ENCODE measurements at regions not wholly inside any gene's neighbourhood (a gene's known extent, or its start where the extent isn't known, plus 50 kb on each side); places are given as distances from the start of the nearest gene placed in this dataset.

GRCh38 chr5:143511736-143512135 lies 108.2 kb upstream of the NR3C1 start:
- Histone ChIP-seq H3K27ac (ENCODE audit: low read depth, low read length) (no peak overlapping the region), H3K4me1 (ENCODE audit: control insufficient read depth, low read length) (peaks cover 13% of the 10 kb centered on the region), H3K4me3 (ENCODE audit: low read length) (no peak overlapping the region), H4K20me1 (ENCODE audit: control insufficient read depth, insufficient read depth, low read depth, low read length) (no peaks in the 10 kb centered on the region), H3K36me3 (ENCODE audit: control insufficient read depth, low read length) (no peaks in the 10 kb centered on the region), H3K4me2 (ENCODE audit: low read length) (no peak overlapping the region), H3K9me2 (replicated peaks; ENCODE audit: control insufficient read depth, low read length) (no peaks in the 10 kb centered on the region), H3F3A (ENCODE audit: control insufficient read depth, insufficient read depth) (no peaks in the 10 kb centered on the region), H3K27me3 (ENCODE audit: control insufficient read depth, low read length) (no peaks in the 10 kb centered on the region), H3K79me2 (ENCODE audit: control insufficient read depth, low read length) (no peaks in the 10 kb centered on the region), H3K9me3 (ENCODE audit: control insufficient read depth, insufficient read depth, low read length) (no peaks in the 10 kb centered on the region)
- TF ChIP-seq EZH2phosphoT487 (IDR thresholded peaks at IDR 0.05; ENCODE audit: borderline replicate concordance, low read length): no peak
- no peak for TF ChIP-seq CTCF (IDR thresholded peaks at IDR 0.05; ENCODE audit: low read depth, low read length, poor library complexity, severe bottlenecking)

GRCh38 chr5:143509758-143510221 lies 106.3 kb upstream of the NR3C1 start:
- Histone ChIP-seq H4K20me1 (ENCODE audit: control insufficient read depth, insufficient read depth, low read depth, low read length) (no peaks in the 10 kb centered on the region), H3K4me3 (ENCODE audit: low read length) (no peak overlapping the region), H3K27ac (ENCODE audit: low read depth, low read length) (no peak overlapping the region), H3K27me3 (ENCODE audit: control insufficient read depth, low read length) (no peaks in the 10 kb centered on the region), H3K79me2 (ENCODE audit: control insufficient read depth, low read length) (no peaks in the 10 kb centered on the region), H3K9me2 (replicated peaks; ENCODE audit: control insufficient read depth, low read length) (no peaks in the 10 kb centered on the region), H3K4me1 (ENCODE audit: control insufficient read depth, low read length) (peaks cover 4% of the 10 kb centered on the region; the same call in 1 of the 2 replicates), H3K4me2 (ENCODE audit: low read length) (no peak overlapping the region), H3K36me3 (ENCODE audit: control insufficient read depth, low read length) (no peaks in the 10 kb centered on the region), H3F3A (ENCODE audit: control insufficient read depth, insufficient read depth) (no peaks in the 10 kb centered on the region), H3K9me3 (ENCODE audit: control insufficient read depth, insufficient read depth, low read length) (no peaks in the 10 kb centered on the region)
- no peak for TF ChIP-seq EZH2phosphoT487 (IDR thresholded peaks at IDR 0.05; ENCODE audit: borderline replicate concordance, low read length)
- TF ChIP-seq CTCF (IDR thresholded peaks at IDR 0.05; ENCODE audit: low read depth, low read length, poor library complexity, severe bottlenecking): no peak

GRCh38 chr5:143506836-143507552 lies 103.5 kb upstream of the NR3C1 start:
- Histone ChIP-seq H3K79me2 (ENCODE audit: control insufficient read depth, low read length) (no peaks in the 10 kb centered on the region), H3K9me2 (replicated peaks; ENCODE audit: control insufficient read depth, low read length) (no peaks in the 10 kb centered on the region), H3K4me2 (ENCODE audit: low read length) (no peak overlapping the region), H3K9me3 (ENCODE audit: control insufficient read depth, insufficient read depth, low read length) (no peaks in the 10 kb centered on the region), H3K27ac (ENCODE audit: low read depth, low read length) (no peak overlapping the region), H3F3A (ENCODE audit: control insufficient read depth, insufficient read depth) (no peaks in the 10 kb centered on the region), H3K4me1 (ENCODE audit: control insufficient read depth, low read length) (peaks cover 4% of the 10 kb centered on the region; the same call in 1 of the 2 replicates), H3K36me3 (ENCODE audit: control insufficient read depth, low read length) (no peaks in the 10 kb centered on the region), H4K20me1 (ENCODE audit: control insufficient read depth, insufficient read depth, low read depth, low read length) (no peaks in the 10 kb centered on the region), H3K27me3 (ENCODE audit: control insufficient read depth, low read length) (no peaks in the 10 kb centered on the region), H3K4me3 (ENCODE audit: low read length) (no peak overlapping the region)
- TF ChIP-seq CTCF (IDR thresholded peaks at IDR 0.05; ENCODE audit: low read depth, low read length, poor library complexity, severe bottlenecking) (no peak), EZH2phosphoT487 (IDR thresholded peaks at IDR 0.05; ENCODE audit: borderline replicate concordance, low read length) (no peak)

All from DOHH2 (cell line).